ENCODE measurements at regions not wholly inside any gene's neighbourhood (a gene's known extent, or its start where the extent isn't known, plus 50 kb on each side); places are given as distances from the start of the nearest gene placed in this dataset.

GRCh38 chr2:120677696-120678247 is 57.9 kb upstream of the GLI2 start:
- H2BK5ac ChIP-seq (ENCODE audit: low read depth, low read length), result no peak overlapping the region
- no peak overlapping the region for H3K27ac ChIP-seq (ENCODE audit: low read depth, low read length)
- no peak overlapping the region for H2BK20ac ChIP-seq (ENCODE audit: low read length)
- H4K5ac ChIP-seq (ENCODE audit: insufficient read length, low read depth, low read length), result no peak overlapping the region
- TF ChIP-seq CBX8 (IDR thresholded peaks at IDR 0.05; ENCODE audit: borderline replicate concordance, low read depth, low read length), result no peak
- no peak for TF ChIP-seq SP2 (IDR thresholded peaks at IDR 0.05; ENCODE audit: low read length)
- no peak for TF ChIP-seq NANOG (IDR thresholded peaks at IDR 0.05; ENCODE audit: insufficient read depth, low read depth, low read length, poor library complexity, severe bottlenecking)
- no peak for TF ChIP-seq KDM1A (IDR thresholded peaks at IDR 0.05; ENCODE audit: borderline replicate concordance, low read length)
- TF ChIP-seq KDM5A (IDR thresholded peaks at IDR 0.05; ENCODE audit: low read length), result no peak
- H3K9ac ChIP-seq (replicated peaks in 1 of 4; ENCODE audit: extremely low read depth in 1 of 4, low read depth in 3 of 4, low read length in 3 of 4), result no peak overlapping the region
- H3K23ac ChIP-seq (ENCODE audit: insufficient read length), result no peak overlapping the region
- H2BK15ac ChIP-seq (ENCODE audit: low read length), result no peak overlapping the region
- H3K79me1 ChIP-seq (ENCODE audit: low read depth, low read length), result no peaks in the 10 kb centered on the region
- H3K4me2 ChIP-seq (ENCODE audit: insufficient read depth in 1 of 2, low read depth in 2 of 2, low read length in 2 of 2), result no peak overlapping the region
- no peaks in the 10 kb centered on the region for H3K23me2 ChIP-seq (ENCODE audit: low read depth, low read length)
- FAIRE-seq, result no peak
- WGBS, 2 experiments (ENCODE audit: extremely low coverage in 1 of 2, insufficient coverage in 1 of 2, insufficient read length in 1 of 2, insufficient replicate concordance in 2 of 2, low coverage in 1 of 2, low lambda C conversion rate in 2 of 2, missing lambda C conversion rate in 1 of 2), result 90% methylated on average over 4 of the region's 4 CpGs; no CpG with 5 or more reads in 1 of the 2 experiments
- peaks cover 0 to 20% (median 12%) of the 10 kb centered on the region in 4 experiments; a peak in 3 of 7 replicates for H3K27me3 ChIP-seq (replicated peaks in 1 of 4; ENCODE audit: control insufficient read depth in 3 of 4, extremely low read depth in 1 of 4, insufficient read depth in 3 of 4, low read length in 3 of 4)
- H3K56ac ChIP-seq (replicated peaks; ENCODE audit: insufficient read length, low read depth, low read length), result no peak overlapping the region
- H2AK5ac ChIP-seq (ENCODE audit: low read depth, low read length), result no peak overlapping the region
- no peak overlapping the region for H2BK120ac ChIP-seq (replicated peaks; ENCODE audit: low read depth, low read length)
- H4K20me1 ChIP-seq (replicated peaks in 1 of 2; ENCODE audit: control insufficient read depth in 1 of 2, insufficient read depth in 2 of 2, low read length in 2 of 2), result no peaks in the 10 kb centered on the region
- DNase-seq (ENCODE audit: low read depth in 1 of 2, low spot score in 2 of 2), result no peak
- H4K91ac ChIP-seq (replicated peaks; ENCODE audit: insufficient read length, low read length), result no peak overlapping the region
- no peak overlapping the region for H3K14ac ChIP-seq (ENCODE audit: insufficient read length)
- no peaks in the 10 kb centered on the region for H3K36me3 ChIP-seq (ENCODE audit: control insufficient read depth in 2 of 4, insufficient read depth in 4 of 4, low read length in 3 of 4)
- H3K79me2 ChIP-seq (ENCODE audit: control insufficient read depth in 1 of 2, insufficient read depth in 2 of 2, low read length in 2 of 2), result no peaks in the 10 kb centered on the region
- H2BK12ac ChIP-seq (ENCODE audit: low read depth, low read length), result no peak overlapping the region
- H3K9me3 ChIP-seq (ENCODE audit: insufficient read depth in 2 of 2, low read depth in 1 of 2, low read length in 1 of 2), result no peaks in the 10 kb centered on the region
- ChIA-PET CTCF (ENCODE audit: partially characterized antibody) (interaction anchor here (0.6 to 2.2 kb wide), 20 partner anchors 9 to 402 kb away, joined by 3 to 11 read pairs (median 3); no protein-coding TSS in a partner anchor), POLR2A (ENCODE audit: partially characterized antibody) (no interaction called here)
- no peak overlapping the region for H4K8ac ChIP-seq (ENCODE audit: extremely low read depth, insufficient read depth, low read length)
- H2AFZ ChIP-seq (ENCODE audit: low read length), result no peak overlapping the region
- no peaks in the 10 kb centered on the region for H3K4me1 ChIP-seq (replicated peaks in 1 of 4; ENCODE audit: control insufficient read depth in 3 of 4, insufficient read depth in 4 of 4, low read length in 3 of 4)
- no peak overlapping the region for H3K18ac ChIP-seq (ENCODE audit: extremely low read depth, low read length)
- H3K4me3 ChIP-seq (ENCODE audit: extremely low read depth in 1 of 4, insufficient read depth in 2 of 4, low read depth in 3 of 4, low read length in 4 of 4), result no peak overlapping the region
- H3K4ac ChIP-seq (replicated peaks; ENCODE audit: insufficient read length, low read depth, low read length), result no peak overlapping the region
